SK-N-SH (cell line): ENCODE measurements at regions not wholly inside any gene's neighbourhood (a gene's known extent, or its start where the extent isn't known, plus 50 kb on each side); places are given as distances from the start of the nearest gene placed in this dataset.

ENCODE experiments used
- CTCF ChIP-seq: fragments of 200-600 bp; sonication (generic); IDR thresholded peaks from 2 replicates; pipeline ENCODE4 v1.6.1; 2017; ENCODE audit warnings: antibody characterized with exemption, mild to moderate bottlenecking, moderate library complexity
- EP300 ChIP-seq, 2 experiments: IDR thresholded peaks; 2 replicates each; pipeline versions ENCODE4 v1.4.0 to v1.6.1; 2012; ENCODE audit warnings: borderline replicate concordance in 1 of 2, low read depth in 1 of 2, low read length in 1 of 2
- EZH2phosphoT487 ChIP-seq: fragments of 200-600 bp; sonication (generic); IDR thresholded peaks from 2 replicates; pipeline ENCODE4 v1.6.1; 2017; ENCODE audit warnings: low read depth, mixed run types, mild to moderate bottlenecking, antibody characterized with exemption, moderate library complexity, borderline replicate concordance
- POLR2AphosphoS5 ChIP-seq: IDR thresholded peaks from 2 replicates; pipeline ENCODE4 v1.6.1; 2012; ENCODE audit warnings: low read depth, low read length
- RAD21 ChIP-seq: IDR thresholded peaks from 2 replicates; pipeline ENCODE4 v1.6.1; 2012; ENCODE audit warnings: mild to moderate bottlenecking, low read length
- TCF12 ChIP-seq: IDR thresholded peaks from 2 replicates; pipeline ENCODE4 v1.4.0; 2012
- TEAD4 ChIP-seq: IDR thresholded peaks from 2 replicates; pipeline ENCODE4 v1.4.0; 2012; ENCODE audit warnings: mild to moderate bottlenecking, borderline replicate concordance; ENCODE audit not compliant: insufficient read depth
- ZBTB33 ChIP-seq: IDR thresholded peaks from 2 replicates; pipeline ENCODE4 v1.4.0; 2012; ENCODE audit warnings: low read depth, borderline replicate concordance
- TF ChIP-seq, protein P1 (sequence below): IDR thresholded peaks from 2 replicates; pipeline ENCODE4 v1.6.1; 2012; ENCODE audit warnings: mild to moderate bottlenecking, low read depth, low read length, moderate library complexity
- TF ChIP-seq, protein P2 (sequence below): IDR thresholded peaks from 2 replicates; pipeline ENCODE4 v1.4.0; 2012; ENCODE audit warnings: low read depth, borderline replicate concordance
- TF ChIP-seq, protein P3 (sequence below): fragments of 150-350 bp; IDR thresholded peaks from 2 replicates; pipeline ENCODE4 v1.6.1; 2017; ENCODE audit warnings: antibody characterized with exemption, low read length, low read depth, borderline replicate concordance

GRCh38 chr1:87410776-87411480 lies 82.2 kb downstream of the LMO4 start:
- TF ChIP-seq CTCF (no peak), POLR2AphosphoS5 (no peak), TCF12 (peak; percentile 63), EP300 (IDR thresholded peaks at IDR 0.05; ENCODE audit: borderline replicate concordance in 1 of 2, low read depth in 1 of 2, low read length in 1 of 2) (no peak), TEAD4 (no peak), EZH2phosphoT487 (no peak), ZBTB33 (no peak), RAD21 (no peak)
- TF ChIP-seq, protein P1, sequence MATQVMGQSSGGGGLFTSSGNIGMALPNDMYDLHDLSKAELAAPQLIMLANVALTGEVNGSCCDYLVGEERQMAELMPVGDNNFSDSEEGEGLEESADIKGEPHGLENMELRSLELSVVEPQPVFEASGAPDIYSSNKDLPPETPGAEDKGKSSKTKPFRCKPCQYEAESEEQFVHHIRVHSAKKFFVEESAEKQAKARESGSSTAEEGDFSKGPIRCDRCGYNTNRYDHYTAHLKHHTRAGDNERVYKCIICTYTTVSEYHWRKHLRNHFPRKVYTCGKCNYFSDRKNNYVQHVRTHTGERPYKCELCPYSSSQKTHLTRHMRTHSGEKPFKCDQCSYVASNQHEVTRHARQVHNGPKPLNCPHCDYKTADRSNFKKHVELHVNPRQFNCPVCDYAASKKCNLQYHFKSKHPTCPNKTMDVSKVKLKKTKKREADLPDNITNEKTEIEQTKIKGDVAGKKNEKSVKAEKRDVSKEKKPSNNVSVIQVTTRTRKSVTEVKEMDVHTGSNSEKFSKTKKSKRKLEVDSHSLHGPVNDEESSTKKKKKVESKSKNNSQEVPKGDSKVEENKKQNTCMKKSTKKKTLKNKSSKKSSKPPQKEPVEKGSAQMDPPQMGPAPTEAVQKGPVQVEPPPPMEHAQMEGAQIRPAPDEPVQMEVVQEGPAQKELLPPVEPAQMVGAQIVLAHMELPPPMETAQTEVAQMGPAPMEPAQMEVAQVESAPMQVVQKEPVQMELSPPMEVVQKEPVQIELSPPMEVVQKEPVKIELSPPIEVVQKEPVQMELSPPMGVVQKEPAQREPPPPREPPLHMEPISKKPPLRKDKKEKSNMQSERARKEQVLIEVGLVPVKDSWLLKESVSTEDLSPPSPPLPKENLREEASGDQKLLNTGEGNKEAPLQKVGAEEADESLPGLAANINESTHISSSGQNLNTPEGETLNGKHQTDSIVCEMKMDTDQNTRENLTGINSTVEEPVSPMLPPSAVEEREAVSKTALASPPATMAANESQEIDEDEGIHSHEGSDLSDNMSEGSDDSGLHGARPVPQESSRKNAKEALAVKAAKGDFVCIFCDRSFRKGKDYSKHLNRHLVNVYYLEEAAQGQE: no peak
- TF ChIP-seq, protein P2, sequence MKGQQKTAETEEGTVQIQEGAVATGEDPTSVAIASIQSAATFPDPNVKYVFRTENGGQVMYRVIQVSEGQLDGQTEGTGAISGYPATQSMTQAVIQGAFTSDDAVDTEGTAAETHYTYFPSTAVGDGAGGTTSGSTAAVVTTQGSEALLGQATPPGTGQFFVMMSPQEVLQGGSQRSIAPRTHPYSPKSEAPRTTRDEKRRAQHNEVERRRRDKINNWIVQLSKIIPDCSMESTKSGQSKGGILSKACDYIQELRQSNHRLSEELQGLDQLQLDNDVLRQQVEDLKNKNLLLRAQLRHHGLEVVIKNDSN: no peak
- TF ChIP-seq, protein P3, sequence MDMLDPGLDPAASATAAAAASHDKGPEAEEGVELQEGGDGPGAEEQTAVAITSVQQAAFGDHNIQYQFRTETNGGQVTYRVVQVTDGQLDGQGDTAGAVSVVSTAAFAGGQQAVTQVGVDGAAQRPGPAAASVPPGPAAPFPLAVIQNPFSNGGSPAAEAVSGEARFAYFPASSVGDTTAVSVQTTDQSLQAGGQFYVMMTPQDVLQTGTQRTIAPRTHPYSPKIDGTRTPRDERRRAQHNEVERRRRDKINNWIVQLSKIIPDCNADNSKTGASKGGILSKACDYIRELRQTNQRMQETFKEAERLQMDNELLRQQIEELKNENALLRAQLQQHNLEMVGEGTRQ: no peak
